KMS-11 (cell line): ENCODE measurements at regions not wholly inside any gene's neighbourhood (a gene's known extent, or its start where the extent isn't known, plus 50 kb on each side); places are given as distances from the start of the nearest gene placed in this dataset.

ENCODE experiments used
- H2AFZ ChIP-seq: fragments of 200-600 bp; sonication (generic); 2 replicates; pipeline ENCODE4 v1.6.1; 2016; ENCODE audit warnings: antibody characterized with exemption, mixed run types, low read depth
- H3K27ac ChIP-seq: fragments of 200-600 bp; sonication (generic); 2 replicates; pipeline ENCODE4 v1.6.1; 2016; ENCODE audit warnings: mild to moderate bottlenecking, mixed run types
- H3K27me3 ChIP-seq: fragments of 200-600 bp; sonication (generic); 2 replicates; pipeline ENCODE4 v1.6.1; 2017; ENCODE audit warnings: mild to moderate bottlenecking, low read depth, mixed run types, moderate library complexity; ENCODE audit not compliant: insufficient read depth
- H3K36me3 ChIP-seq: fragments of 200-600 bp; sonication (generic); 2 replicates; pipeline ENCODE4 v1.6.1; 2017; ENCODE audit warnings: mild to moderate bottlenecking, mixed run types; ENCODE audit not compliant: insufficient read depth
- H3K4me1 ChIP-seq: fragments of 200-600 bp; sonication (generic); 2 replicates; pipeline ENCODE4 v1.6.1; 2016; ENCODE audit warnings: mild to moderate bottlenecking, low read depth, mixed run types; ENCODE audit not compliant: poor library complexity, severe bottlenecking
- H3K4me2 ChIP-seq: fragments of 200-600 bp; sonication (generic); 2 replicates; pipeline ENCODE4 v1.7.0; 2016; ENCODE audit warnings: mild to moderate bottlenecking, mixed run types
- H3K4me3 ChIP-seq: fragments of 200-600 bp; sonication (generic); IDR thresholded peaks from 2 replicates; pipeline ENCODE4 v1.6.1; 2017; ENCODE audit warnings: low read depth, low read length, mixed read lengths; ENCODE audit not compliant: insufficient read depth
- H3K79me2 ChIP-seq: fragments of 200-600 bp; sonication (generic); 2 replicates; pipeline ENCODE4 v1.6.1; 2016; ENCODE audit warnings: low read depth, mixed run types; ENCODE audit not compliant: insufficient read depth
- H3K9ac ChIP-seq: fragments of 200-600 bp; sonication (generic); 2 replicates; pipeline ENCODE4 v1.6.1; 2016; ENCODE audit warnings: mild to moderate bottlenecking, mixed run types
- H4K20me1 ChIP-seq: fragments of 200-600 bp; sonication (generic); 2 replicates; pipeline ENCODE4 v1.6.1; 2016; ENCODE audit warnings: mild to moderate bottlenecking, mixed run types; ENCODE audit not compliant: insufficient read depth
- TF ChIP-seq, protein P1 (sequence below): fragments of 200-600 bp; sonication (generic); conservative IDR thresholded peaks from 2 replicates; pipeline ENCODE4 v1.6.1; 2017; ENCODE audit warnings: low read depth, mild to moderate bottlenecking, antibody characterized with exemption, low read length, moderate library complexity, mixed read lengths

- no peaks in the 10 kb centered on the region for H3K36me3 ChIP-seq
- H4K20me1 ChIP-seq = no peaks in the 10 kb centered on the region
- H3K27me3 ChIP-seq = peaks cover 2% of the 10 kb centered on the region; the same call in 1 of the 2 replicates
- H3K79me2 ChIP-seq = no peaks in the 10 kb centered on the region
- H3K4me2 ChIP-seq = no peak overlapping the region
- TF ChIP-seq, protein P1, sequence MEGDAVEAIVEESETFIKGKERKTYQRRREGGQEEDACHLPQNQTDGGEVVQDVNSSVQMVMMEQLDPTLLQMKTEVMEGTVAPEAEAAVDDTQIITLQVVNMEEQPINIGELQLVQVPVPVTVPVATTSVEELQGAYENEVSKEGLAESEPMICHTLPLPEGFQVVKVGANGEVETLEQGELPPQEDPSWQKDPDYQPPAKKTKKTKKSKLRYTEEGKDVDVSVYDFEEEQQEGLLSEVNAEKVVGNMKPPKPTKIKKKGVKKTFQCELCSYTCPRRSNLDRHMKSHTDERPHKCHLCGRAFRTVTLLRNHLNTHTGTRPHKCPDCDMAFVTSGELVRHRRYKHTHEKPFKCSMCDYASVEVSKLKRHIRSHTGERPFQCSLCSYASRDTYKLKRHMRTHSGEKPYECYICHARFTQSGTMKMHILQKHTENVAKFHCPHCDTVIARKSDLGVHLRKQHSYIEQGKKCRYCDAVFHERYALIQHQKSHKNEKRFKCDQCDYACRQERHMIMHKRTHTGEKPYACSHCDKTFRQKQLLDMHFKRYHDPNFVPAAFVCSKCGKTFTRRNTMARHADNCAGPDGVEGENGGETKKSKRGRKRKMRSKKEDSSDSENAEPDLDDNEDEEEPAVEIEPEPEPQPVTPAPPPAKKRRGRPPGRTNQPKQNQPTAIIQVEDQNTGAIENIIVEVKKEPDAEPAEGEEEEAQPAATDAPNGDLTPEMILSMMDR = no peak
- H3K9ac ChIP-seq = no peak overlapping the region
- H3K4me1 ChIP-seq = no peaks in the 10 kb centered on the region
- H2AFZ ChIP-seq = no peak overlapping the region
- no peak overlapping the region for H3K4me3 ChIP-seq
- no peak overlapping the region for H3K27ac ChIP-seq
These were observed 432.4 kb upstream of the RORB start for GRCh38 chr9:74064702-74065101.

- Histone ChIP-seq H3K9ac (no peak overlapping the region), H3K4me2 (no peak overlapping the region), H3K27me3 (peaks cover 2% of the 10 kb centered on the region; the same call in 1 of the 2 replicates), H3K4me1 (no peaks in the 10 kb centered on the region), H3K4me3 (no peak overlapping the region), H3K79me2 (no peaks in the 10 kb centered on the region), H3K36me3 (no peaks in the 10 kb centered on the region), H4K20me1 (no peaks in the 10 kb centered on the region), H2AFZ (no peak overlapping the region), H3K27ac (no peak overlapping the region)
- TF ChIP-seq, protein P1 = no peak
These were observed 431.0 kb upstream of the RORB start for GRCh38 chr9:74066128-74066527.

DNA sequence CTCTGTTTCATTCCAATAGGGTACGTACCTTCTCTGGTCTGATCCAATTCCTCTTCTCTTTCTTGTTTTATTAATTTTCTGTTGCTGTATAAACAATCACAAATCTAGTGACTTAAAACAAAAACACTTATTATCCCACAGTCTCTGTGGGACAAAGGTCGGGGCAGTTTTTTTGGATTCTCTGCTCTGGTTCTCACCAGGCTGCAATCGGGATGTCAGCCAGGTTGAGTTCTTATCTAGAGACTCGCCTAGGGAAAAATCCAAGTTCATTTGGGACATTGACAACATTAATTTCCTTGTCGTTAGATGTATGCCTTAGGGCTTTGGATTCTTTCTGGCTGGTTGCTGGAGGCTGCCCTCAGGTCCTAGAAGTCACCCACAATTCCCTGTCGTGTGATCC lies 430.5 kb upstream of the RORB start:
- H3K4me1 ChIP-seq = no peaks in the 10 kb centered on the region
- TF ChIP-seq, protein P1 = no peak
- H3K27ac ChIP-seq = no peak overlapping the region
- no peaks in the 10 kb centered on the region for H3K36me3 ChIP-seq
- H3K27me3 ChIP-seq = peaks cover 2% of the 10 kb centered on the region; the same call in 1 of the 2 replicates
- no peaks in the 10 kb centered on the region for H3K79me2 ChIP-seq
- no peak overlapping the region for H3K9ac ChIP-seq
- no peak overlapping the region for H3K4me2 ChIP-seq
- no peak overlapping the region for H2AFZ ChIP-seq
- no peak overlapping the region for H3K4me3 ChIP-seq
- no peaks in the 10 kb centered on the region for H4K20me1 ChIP-seq

DNA sequence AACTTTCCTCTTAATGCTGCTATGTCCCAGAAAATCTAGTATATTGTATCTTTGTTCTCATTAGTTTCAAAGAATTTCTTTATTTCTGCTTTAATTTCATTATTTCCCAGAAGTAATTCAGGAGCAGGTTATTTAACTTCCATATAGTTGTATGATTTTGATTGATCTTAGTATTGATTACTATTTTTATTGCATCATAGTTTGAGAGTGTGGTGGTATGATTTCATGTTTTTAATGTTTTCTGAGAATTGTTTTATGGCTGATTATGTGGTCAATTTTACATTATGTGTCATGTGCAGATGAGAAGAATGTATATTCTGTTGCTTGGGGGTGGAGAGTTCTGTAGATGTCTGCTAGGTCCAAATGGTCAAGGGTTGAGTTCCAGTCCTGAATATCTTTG lies 425.6 kb upstream of the RORB start:
- Histone ChIP-seq H3K4me1 (no peaks in the 10 kb centered on the region), H4K20me1 (no peaks in the 10 kb centered on the region), H3K27me3 (peaks cover 2% of the 10 kb centered on the region; the same call in 1 of the 2 replicates), H3K27ac (no peak overlapping the region), H2AFZ (no peak overlapping the region), H3K79me2 (no peaks in the 10 kb centered on the region), H3K4me2 (no peak overlapping the region), H3K36me3 (no peaks in the 10 kb centered on the region), H3K9ac (no peak overlapping the region), H3K4me3 (no peak overlapping the region)
- TF ChIP-seq, protein P1 = no peak
